Tibial artery (tissue), 4 donors: ENCODE measurements at regions not wholly inside any gene's neighbourhood (a gene's known extent, or its start where the extent isn't known, plus 50 kb on each side); places are given as distances from the start of the nearest gene placed in this dataset.

Experiments
- DNase-seq, 2 donors: peaks; one replicate each; pipeline ENCODE4 v3.0.0-alpha.2; 2019
- H3K27ac ChIP-seq, 2 donors: fragments of 200-600 bp; sonication (generic) in 1 of 2; 1 replicate in 1 of 2; 2 replicates in 1 of 2; pipeline ENCODE4 v1.5.1; 2018 to 2019; ENCODE audit warnings: mild to moderate bottlenecking in 1 of 2
- H3K27me3 ChIP-seq, 2 donors: fragments of 200-600 bp; sonication (generic) in 1 of 2; one replicate each; pipeline versions ENCODE4 v1.5.1 to v1.6.0; 2016 to 2019
- H3K36me3 ChIP-seq, 3 donors: fragments of 200-600 bp; sonication (generic) in 2 of 3; one replicate each; pipeline ENCODE4 v1.5.1; 2016 to 2019; ENCODE audit warnings: mild to moderate bottlenecking in 2 of 3
- H3K4me1 ChIP-seq, 4 donors: fragments of 200-600 bp; sonication (generic) in 2 of 4; 1 replicate in 3 of 4; 2 replicates in 1 of 4; pipeline ENCODE4 v1.5.1; 2016 to 2019
- H3K4me3 ChIP-seq, 2 donors: fragments of 200-600 bp; sonication (generic) in 1 of 2; 1 replicate in 1 of 2; 2 replicates in 1 of 2; pipeline ENCODE4 v1.5.1; 2018 to 2019; ENCODE audit warnings: mild to moderate bottlenecking in 2 of 2
- H3K9me3 ChIP-seq, 3 donors: fragments of 200-600 bp; sonication (generic) in 1 of 3; one replicate each; pipeline ENCODE4 v1.5.1; 2016 to 2019
- intact Hi-C: fragments of 100-400 bp; cut with DNase I; formaldehyde crosslinking; loops from one replicate; pipeline ENCODE4 v1.15.0; 2023; ENCODE audit warnings: low total_unique reads
- TF ChIP-seq, protein P1 (sequence below), 2 experiments: fragments of 200-600 bp in 1 of 2; fragments of 450-650 bp in 1 of 2; IDR thresholded peaks; one replicate each; pipeline ENCODE4 v1.5.1; 2017 to 2019; ENCODE audit warnings: antibody characterized with exemption in 2 of 2, mild to moderate bottlenecking in 1 of 2, moderate library complexity in 1 of 2

DNA sequence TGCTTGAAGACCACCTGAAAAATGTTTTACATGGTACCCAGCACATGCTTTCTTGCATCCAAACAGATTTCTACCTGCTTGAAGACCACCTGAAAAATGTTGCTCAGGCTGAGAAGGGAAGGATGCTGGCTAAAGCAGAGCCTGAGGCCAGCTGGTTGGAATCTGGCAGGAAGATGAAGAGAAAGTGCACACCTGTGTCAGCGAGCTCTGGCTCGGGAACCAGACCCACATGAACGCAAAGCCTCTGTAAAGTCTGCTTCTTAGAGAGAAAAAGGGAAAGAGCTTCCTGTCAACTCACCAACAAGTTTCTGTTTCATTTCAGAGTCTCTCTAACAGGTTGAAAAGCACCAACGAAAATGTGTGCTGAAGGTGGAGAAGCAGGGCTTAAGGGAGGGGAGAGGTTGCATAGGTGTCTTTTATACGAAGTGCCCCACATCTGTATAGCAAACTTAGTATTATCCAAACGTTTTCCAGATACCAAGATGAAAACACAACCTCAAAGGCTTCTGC is 226.0 kb downstream of the TOX3 start:
- Histone ChIP-seq H3K4me1 (no peaks in the 10 kb centered on the region), H3K27ac (no peak overlapping the region), H3K36me3 (no peaks in the 10 kb centered on the region), H3K4me3 (no peak overlapping the region), H3K27me3 (no peaks in the 10 kb centered on the region), H3K9me3 (no peaks in the 10 kb centered on the region)
- TF ChIP-seq, protein P1, sequence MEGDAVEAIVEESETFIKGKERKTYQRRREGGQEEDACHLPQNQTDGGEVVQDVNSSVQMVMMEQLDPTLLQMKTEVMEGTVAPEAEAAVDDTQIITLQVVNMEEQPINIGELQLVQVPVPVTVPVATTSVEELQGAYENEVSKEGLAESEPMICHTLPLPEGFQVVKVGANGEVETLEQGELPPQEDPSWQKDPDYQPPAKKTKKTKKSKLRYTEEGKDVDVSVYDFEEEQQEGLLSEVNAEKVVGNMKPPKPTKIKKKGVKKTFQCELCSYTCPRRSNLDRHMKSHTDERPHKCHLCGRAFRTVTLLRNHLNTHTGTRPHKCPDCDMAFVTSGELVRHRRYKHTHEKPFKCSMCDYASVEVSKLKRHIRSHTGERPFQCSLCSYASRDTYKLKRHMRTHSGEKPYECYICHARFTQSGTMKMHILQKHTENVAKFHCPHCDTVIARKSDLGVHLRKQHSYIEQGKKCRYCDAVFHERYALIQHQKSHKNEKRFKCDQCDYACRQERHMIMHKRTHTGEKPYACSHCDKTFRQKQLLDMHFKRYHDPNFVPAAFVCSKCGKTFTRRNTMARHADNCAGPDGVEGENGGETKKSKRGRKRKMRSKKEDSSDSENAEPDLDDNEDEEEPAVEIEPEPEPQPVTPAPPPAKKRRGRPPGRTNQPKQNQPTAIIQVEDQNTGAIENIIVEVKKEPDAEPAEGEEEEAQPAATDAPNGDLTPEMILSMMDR (IDR thresholded peaks at IDR 0.05) = no peak
- no peak for DNase-seq
- intact Hi-C loops = no loop called here

- Histone ChIP-seq H3K4me3 (no peak overlapping the region), H3K4me1 (no peaks in the 10 kb centered on the region), H3K27ac (no peak overlapping the region), H3K27me3 (no peaks in the 10 kb centered on the region), H3K9me3 (no peaks in the 10 kb centered on the region), H3K36me3 (no peaks in the 10 kb centered on the region)
- TF ChIP-seq, protein P1 (IDR thresholded peaks at IDR 0.05) = no peak
- intact Hi-C loops = no loop called here
- DNase-seq = no peak
These were observed 228.5 kb downstream of the TOX3 start for GRCh38 chr16:52318302-52319009.

- Histone ChIP-seq H3K4me1 (no peaks in the 10 kb centered on the region), H3K9me3 (no peaks in the 10 kb centered on the region), H3K27ac (no peak overlapping the region), H3K27me3 (no peaks in the 10 kb centered on the region), H3K4me3 (no peak overlapping the region), H3K36me3 (no peaks in the 10 kb centered on the region)
- TF ChIP-seq, protein P1 (IDR thresholded peaks at IDR 0.05) = no peak
- no peak for DNase-seq
- intact Hi-C loops = no loop called here
These were observed 230.7 kb downstream of the TOX3 start for GRCh38 chr16:52316241-52316640.

- intact Hi-C loops = no loop called here
- TF ChIP-seq, protein P1 (IDR thresholded peaks at IDR 0.05) = no peak
- DNase-seq = no peak
- no peak overlapping the region for H3K27ac ChIP-seq
- no peaks in the 10 kb centered on the region for H3K4me1 ChIP-seq
- no peak overlapping the region for H3K4me3 ChIP-seq
- H3K9me3 ChIP-seq = no peaks in the 10 kb centered on the region
- no peaks in the 10 kb centered on the region for H3K27me3 ChIP-seq
- H3K36me3 ChIP-seq = no peaks in the 10 kb centered on the region
These were observed 234.2 kb downstream of the TOX3 start for GRCh38 chr16:52312716-52313115.

DNA sequence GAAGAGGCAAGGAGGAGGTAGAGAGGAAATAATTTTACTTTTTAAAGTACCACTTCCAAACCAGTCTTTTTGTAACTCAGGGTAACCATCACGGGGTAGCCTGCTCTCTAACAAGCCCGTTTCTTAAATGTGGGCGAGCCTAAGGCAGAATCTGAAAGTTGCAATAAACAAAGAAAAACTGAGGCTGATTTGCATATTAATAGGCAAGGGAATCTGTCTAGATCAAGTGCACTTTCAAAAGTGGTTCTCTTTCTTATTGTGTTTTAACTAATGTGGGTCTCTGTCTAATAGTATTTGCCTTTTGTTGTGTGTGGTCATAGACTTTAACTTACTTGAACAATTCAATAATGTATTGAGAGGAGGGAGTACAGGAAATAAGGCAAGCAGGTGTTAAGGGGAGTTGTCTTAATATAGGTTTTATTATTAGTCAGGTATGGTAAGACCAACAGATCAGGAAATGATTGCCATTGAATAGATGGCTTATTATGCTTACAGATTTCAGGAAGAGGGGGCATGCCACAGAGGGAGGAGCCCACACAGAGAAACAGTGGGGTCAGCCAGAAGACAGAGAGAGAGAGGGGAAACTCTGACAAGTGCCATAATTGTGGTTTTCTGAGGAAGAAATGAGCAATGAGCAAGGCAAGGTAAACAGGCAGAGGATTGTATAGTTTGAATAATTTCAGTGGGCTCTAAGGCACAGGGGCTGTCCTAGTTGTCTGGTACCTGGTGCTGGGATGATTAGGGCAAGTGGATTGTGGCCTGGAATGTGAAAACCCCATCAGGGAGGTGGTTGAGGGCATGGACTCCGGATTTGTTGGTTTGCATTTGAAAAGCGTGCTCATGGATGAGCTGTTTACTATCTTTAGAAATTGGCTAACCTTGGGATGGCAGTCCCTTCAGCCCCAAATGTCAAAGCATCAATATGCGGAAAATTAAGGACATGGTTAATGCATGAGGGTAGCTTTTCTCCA is 237.2 kb downstream of the TOX3 start:
- Histone ChIP-seq H3K4me3 (no peak overlapping the region), H3K27me3 (no peaks in the 10 kb centered on the region), H3K4me1 (no peaks in the 10 kb centered on the region), H3K9me3 (no peaks in the 10 kb centered on the region), H3K27ac (no peak overlapping the region), H3K36me3 (no peaks in the 10 kb centered on the region)
- TF ChIP-seq, protein P1 (IDR thresholded peaks at IDR 0.05) = no peak
- DNase-seq = no peak
- intact Hi-C loops = no loop called here
